ENCODE measurements at regions not wholly inside any gene's neighbourhood (a gene's known extent, or its start where the extent isn't known, plus 50 kb on each side); places are given as distances from the start of the nearest gene placed in this dataset.

DNA sequence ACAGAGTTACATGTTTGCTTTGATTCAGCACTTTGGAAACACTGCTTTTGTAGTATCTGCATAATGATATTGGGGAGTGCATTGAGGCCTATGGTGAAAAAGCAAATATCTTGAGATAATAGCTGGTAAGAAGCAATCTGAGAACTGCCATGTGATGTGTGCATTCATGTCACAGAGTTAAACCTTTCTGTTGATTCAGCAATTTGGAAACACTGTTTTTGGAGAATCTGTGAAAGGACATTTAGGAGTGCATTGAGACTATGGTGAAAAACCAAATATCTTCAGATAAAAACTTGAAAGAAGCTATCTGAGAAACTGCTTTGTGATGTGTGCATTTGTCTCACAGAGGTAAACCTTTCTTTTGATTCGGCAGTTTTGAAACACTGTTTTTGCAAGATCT, 346.8 kb downstream of the OR4C45 start:
- no peak for TF ChIP-seq ZNF596 (tag by site-specific recombination; IDR thresholded peaks at IDR 0.05)
- TF ChIP-seq, protein P1, sequence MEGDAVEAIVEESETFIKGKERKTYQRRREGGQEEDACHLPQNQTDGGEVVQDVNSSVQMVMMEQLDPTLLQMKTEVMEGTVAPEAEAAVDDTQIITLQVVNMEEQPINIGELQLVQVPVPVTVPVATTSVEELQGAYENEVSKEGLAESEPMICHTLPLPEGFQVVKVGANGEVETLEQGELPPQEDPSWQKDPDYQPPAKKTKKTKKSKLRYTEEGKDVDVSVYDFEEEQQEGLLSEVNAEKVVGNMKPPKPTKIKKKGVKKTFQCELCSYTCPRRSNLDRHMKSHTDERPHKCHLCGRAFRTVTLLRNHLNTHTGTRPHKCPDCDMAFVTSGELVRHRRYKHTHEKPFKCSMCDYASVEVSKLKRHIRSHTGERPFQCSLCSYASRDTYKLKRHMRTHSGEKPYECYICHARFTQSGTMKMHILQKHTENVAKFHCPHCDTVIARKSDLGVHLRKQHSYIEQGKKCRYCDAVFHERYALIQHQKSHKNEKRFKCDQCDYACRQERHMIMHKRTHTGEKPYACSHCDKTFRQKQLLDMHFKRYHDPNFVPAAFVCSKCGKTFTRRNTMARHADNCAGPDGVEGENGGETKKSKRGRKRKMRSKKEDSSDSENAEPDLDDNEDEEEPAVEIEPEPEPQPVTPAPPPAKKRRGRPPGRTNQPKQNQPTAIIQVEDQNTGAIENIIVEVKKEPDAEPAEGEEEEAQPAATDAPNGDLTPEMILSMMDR (tag by site-specific recombination; IDR thresholded peaks at IDR 0.05): no peak
- no peak for TF ChIP-seq TRIM28 (IDR thresholded peaks at IDR 0.05; ENCODE audit: borderline replicate concordance, low read length)
- no peak for TF ChIP-seq ZNF549 (tag by site-specific recombination; IDR thresholded peaks at IDR 0.05)
- TF ChIP-seq ZNF561 (tag by site-specific recombination; IDR thresholded peaks at IDR 0.05; ENCODE audit: borderline replicate concordance): no peak
